Prostate gland (tissue), 2 donors: ENCODE measurements at regions not wholly inside any gene's neighbourhood (a gene's known extent, or its start where the extent isn't known, plus 50 kb on each side); places are given as distances from the start of the nearest gene placed in this dataset.
"Not testable (repeated sequence)": the region's sequence is repeated elsewhere in the genome, so short reads cannot be mapped to it uniquely, and the experiment has no call there.

Source experiments
- POLR2A ChIP-seq: fragments of 450-650 bp; IDR thresholded peaks from one replicate; pipeline ENCODE4 v1.6.1; 2016; ENCODE audit warnings: antibody characterized with exemption, mild to moderate bottlenecking
- TF ChIP-seq, protein P1 (sequence below), 4 experiments: fragments of 200-600 bp in 2 of 4; fragments of 450-650 bp in 2 of 4; sonication (generic) in 2 of 4; IDR thresholded peaks; 1 replicate in 3 of 4; 2 replicates in 1 of 4; pipeline ENCODE4 v1.5.1; 2016 to 2019; ENCODE audit warnings: antibody characterized with exemption in 4 of 4, mild to moderate bottlenecking in 2 of 4, moderate library complexity in 2 of 4

- not testable (repeated sequence) for TF ChIP-seq POLR2A
- TF ChIP-seq, protein P1, sequence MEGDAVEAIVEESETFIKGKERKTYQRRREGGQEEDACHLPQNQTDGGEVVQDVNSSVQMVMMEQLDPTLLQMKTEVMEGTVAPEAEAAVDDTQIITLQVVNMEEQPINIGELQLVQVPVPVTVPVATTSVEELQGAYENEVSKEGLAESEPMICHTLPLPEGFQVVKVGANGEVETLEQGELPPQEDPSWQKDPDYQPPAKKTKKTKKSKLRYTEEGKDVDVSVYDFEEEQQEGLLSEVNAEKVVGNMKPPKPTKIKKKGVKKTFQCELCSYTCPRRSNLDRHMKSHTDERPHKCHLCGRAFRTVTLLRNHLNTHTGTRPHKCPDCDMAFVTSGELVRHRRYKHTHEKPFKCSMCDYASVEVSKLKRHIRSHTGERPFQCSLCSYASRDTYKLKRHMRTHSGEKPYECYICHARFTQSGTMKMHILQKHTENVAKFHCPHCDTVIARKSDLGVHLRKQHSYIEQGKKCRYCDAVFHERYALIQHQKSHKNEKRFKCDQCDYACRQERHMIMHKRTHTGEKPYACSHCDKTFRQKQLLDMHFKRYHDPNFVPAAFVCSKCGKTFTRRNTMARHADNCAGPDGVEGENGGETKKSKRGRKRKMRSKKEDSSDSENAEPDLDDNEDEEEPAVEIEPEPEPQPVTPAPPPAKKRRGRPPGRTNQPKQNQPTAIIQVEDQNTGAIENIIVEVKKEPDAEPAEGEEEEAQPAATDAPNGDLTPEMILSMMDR (IDR thresholded peaks at IDR 0.05): not testable (repeated sequence)
Observed at GRCh38 chr2:111307302-111307701, 186.6 kb downstream of the BCL2L11 start.
